Gastrocnemius medialis (tissue), 4 donors: ENCODE measurements at regions not wholly inside any gene's neighbourhood (a gene's known extent, or its start where the extent isn't known, plus 50 kb on each side); places are given as distances from the start of the nearest gene placed in this dataset.

Experiments used
- ATAC-seq, 2 donors: fragments of 150-250 bp; one replicate each; pipeline ENCODE4 v1.9.1; 2016
- DNase-seq, 2 donors: peaks; one replicate each; pipeline ENCODE4 v3.0.0-alpha.2; 2019
- H3K27ac ChIP-seq, 4 donors: fragments of 200-600 bp; sonication (generic); 1 replicate in 1 of 4; 2 replicates in 3 of 4; pipeline ENCODE4 v1.5.1; 2016 to 2018; ENCODE audit warnings: mild to moderate bottlenecking in 2 of 4, moderate library complexity in 1 of 4
- H3K27me3 ChIP-seq, 3 donors: fragments of 200-600 bp; sonication (generic) in 2 of 3; 1 replicate in 1 of 3; 2 replicates in 2 of 3; pipeline versions ENCODE4 v1.5.1 to v1.6.0; 2016 to 2019; ENCODE audit warnings: mild to moderate bottlenecking in 1 of 3, moderate library complexity in 1 of 3
- H3K36me3 ChIP-seq, 2 donors: fragments of 200-600 bp; sonication (generic) in 1 of 2; one replicate each; pipeline ENCODE4 v1.5.1; 2017 to 2018
- H3K4me1 ChIP-seq, 2 donors: fragments of 200-600 bp; sonication (generic) in 1 of 2; one replicate each; pipeline ENCODE4 v1.5.1; 2016 to 2017; ENCODE audit warnings: mild to moderate bottlenecking in 2 of 2
- H3K4me3 ChIP-seq, 4 donors: fragments of 200-600 bp; sonication (generic) in 3 of 4; 1 replicate in 1 of 4; 2 replicates in 3 of 4; pipeline ENCODE4 v1.5.1; 2016 to 2019; ENCODE audit warnings: mild to moderate bottlenecking in 2 of 4
- H3K9me3 ChIP-seq, 3 donors: fragments of 200-600 bp; sonication (generic) in 2 of 3; 1 replicate in 1 of 3; 2 replicates in 2 of 3; pipeline ENCODE4 v1.5.1; 2016 to 2019
- CTCF ChIP-seq, 5 experiments: fragments of 450-650 bp in 3 of 5; fragments of 200-600 bp in 2 of 5; sonication (generic) in 2 of 5; IDR thresholded peaks in 4 of 5; conservative IDR thresholded peaks in 1 of 5; 1 replicate in 4 of 5; 2 replicates in 1 of 5; pipeline ENCODE4 v1.5.1; 2016 to 2019; ENCODE audit warnings: antibody characterized with exemption in 5 of 5, mild to moderate bottlenecking in 3 of 5, moderate library complexity in 3 of 5
- POLR2A ChIP-seq, 2 donors: fragments of 450-650 bp; IDR thresholded peaks; one replicate each; pipeline ENCODE4 v1.6.1; 2017; ENCODE audit warnings: antibody characterized with exemption in 2 of 2, mild to moderate bottlenecking in 2 of 2, moderate library complexity in 2 of 2
- in situ Hi-C, 4 donors: fragments of 200-750 bp; cut with MboI; loops; one replicate each; pipeline versions ENCODE4 v1.15.0 to v1.8.0; 2017; ENCODE audit warnings: low sequenced_read_pairs in 4 of 4
- intact Hi-C: fragments of 100-400 bp; cut with DNase I; formaldehyde crosslinking; loops from one replicate; pipeline ENCODE4 v1.15.1; 2023; ENCODE audit warnings: low total_unique reads

- in situ Hi-C loops (no loop called here), intact Hi-C loops (no loop called here)
- TF ChIP-seq POLR2A (IDR thresholded peaks at IDR 0.05), result no peak
- TF ChIP-seq CTCF (IDR thresholded peaks at IDR 0.05 in 4 of 5, conservative IDR thresholded peaks at IDR 0.05 in 1 of 5), result no peak
- Histone ChIP-seq H3K9me3 (no peaks in the 10 kb centered on the region), H3K27ac (no peak overlapping the region), H3K36me3 (no peaks in the 10 kb centered on the region), H3K4me3 (no peak overlapping the region), H3K4me1 (peaks cover 0 to 3% of the 10 kb centered on the region in 2 donors), H3K27me3 (no peaks in the 10 kb centered on the region)
- ATAC-seq, result no peak
- no peak for DNase-seq
These were observed 95.8 kb downstream of the SLIT2 start for GRCh38 chr4:20347531-20347930.

GRCh38 chr4:20348411-20348810 lies 96.7 kb downstream of the SLIT2 start:
- H3K9me3 ChIP-seq, result no peaks in the 10 kb centered on the region
- intact Hi-C loops, result no loop called here
- H3K36me3 ChIP-seq, result no peaks in the 10 kb centered on the region
- no peak overlapping the region for H3K27ac ChIP-seq
- no peaks in the 10 kb centered on the region for H3K27me3 ChIP-seq
- in situ Hi-C loops, result no loop called here
- no peak overlapping the region for H3K4me3 ChIP-seq
- H3K4me1 ChIP-seq, result peaks cover 0 to 3% of the 10 kb centered on the region in 2 donors
- ATAC-seq (no peak), DNase-seq (no peak)
- no peak for TF ChIP-seq POLR2A (IDR thresholded peaks at IDR 0.05)
- TF ChIP-seq CTCF (IDR thresholded peaks at IDR 0.05 in 4 of 5, conservative IDR thresholded peaks at IDR 0.05 in 1 of 5), result no peak

- Histone ChIP-seq H3K27me3 (no peaks in the 10 kb centered on the region), H3K27ac (no peak overlapping the region), H3K36me3 (no peaks in the 10 kb centered on the region), H3K4me3 (no peak overlapping the region), H3K4me1 (peaks cover 0 to 3% of the 10 kb centered on the region in 2 donors), H3K9me3 (no peaks in the 10 kb centered on the region)
- in situ Hi-C loops, result no loop called here
- no peak for ATAC-seq
- no peak for DNase-seq
- TF ChIP-seq CTCF (IDR thresholded peaks at IDR 0.05 in 4 of 5, conservative IDR thresholded peaks at IDR 0.05 in 1 of 5), result no peak
- TF ChIP-seq POLR2A (IDR thresholded peaks at IDR 0.05), result no peak
- intact Hi-C loops, result no loop called here
These were observed 99.9 kb downstream of the SLIT2 start for GRCh38 chr4:20351360-20352162.

- intact Hi-C loops, result no loop called here
- ATAC-seq (no peak), DNase-seq (no peak)
- Histone ChIP-seq H3K4me3 (no peak overlapping the region), H3K9me3 (no peaks in the 10 kb centered on the region), H3K36me3 (no peaks in the 10 kb centered on the region), H3K4me1 (peaks cover 0 to 3% of the 10 kb centered on the region in 2 donors), H3K27me3 (no peaks in the 10 kb centered on the region), H3K27ac (no peak overlapping the region)
- in situ Hi-C loops, result no loop called here
- no peak for TF ChIP-seq POLR2A (IDR thresholded peaks at IDR 0.05)
- no peak for TF ChIP-seq CTCF (IDR thresholded peaks at IDR 0.05 in 4 of 5, conservative IDR thresholded peaks at IDR 0.05 in 1 of 5)
These were observed 100.4 kb downstream of the SLIT2 start for GRCh38 chr4:20352163-20352431.

GRCh38 chr4:20353646-20354045 lies 101.9 kb downstream of the SLIT2 start:
- ATAC-seq, result no peak
- Histone ChIP-seq H3K36me3 (no peaks in the 10 kb centered on the region), H3K4me1 (no peaks in the 10 kb centered on the region), H3K9me3 (no peaks in the 10 kb centered on the region), H3K4me3 (no peak overlapping the region), H3K27ac (no peak overlapping the region), H3K27me3 (no peaks in the 10 kb centered on the region)
- in situ Hi-C loops (no loop called here), intact Hi-C loops (no loop called here)
- DNase-seq, result no peak
- TF ChIP-seq POLR2A (IDR thresholded peaks at IDR 0.05) (no peak), CTCF (IDR thresholded peaks at IDR 0.05 in 4 of 5, conservative IDR thresholded peaks at IDR 0.05 in 1 of 5) (no peak)
